ENCODE measurements at regions not wholly inside any gene's neighbourhood (a gene's known extent, or its start where the extent isn't known, plus 50 kb on each side); places are given as distances from the start of the nearest gene placed in this dataset.

DNA sequence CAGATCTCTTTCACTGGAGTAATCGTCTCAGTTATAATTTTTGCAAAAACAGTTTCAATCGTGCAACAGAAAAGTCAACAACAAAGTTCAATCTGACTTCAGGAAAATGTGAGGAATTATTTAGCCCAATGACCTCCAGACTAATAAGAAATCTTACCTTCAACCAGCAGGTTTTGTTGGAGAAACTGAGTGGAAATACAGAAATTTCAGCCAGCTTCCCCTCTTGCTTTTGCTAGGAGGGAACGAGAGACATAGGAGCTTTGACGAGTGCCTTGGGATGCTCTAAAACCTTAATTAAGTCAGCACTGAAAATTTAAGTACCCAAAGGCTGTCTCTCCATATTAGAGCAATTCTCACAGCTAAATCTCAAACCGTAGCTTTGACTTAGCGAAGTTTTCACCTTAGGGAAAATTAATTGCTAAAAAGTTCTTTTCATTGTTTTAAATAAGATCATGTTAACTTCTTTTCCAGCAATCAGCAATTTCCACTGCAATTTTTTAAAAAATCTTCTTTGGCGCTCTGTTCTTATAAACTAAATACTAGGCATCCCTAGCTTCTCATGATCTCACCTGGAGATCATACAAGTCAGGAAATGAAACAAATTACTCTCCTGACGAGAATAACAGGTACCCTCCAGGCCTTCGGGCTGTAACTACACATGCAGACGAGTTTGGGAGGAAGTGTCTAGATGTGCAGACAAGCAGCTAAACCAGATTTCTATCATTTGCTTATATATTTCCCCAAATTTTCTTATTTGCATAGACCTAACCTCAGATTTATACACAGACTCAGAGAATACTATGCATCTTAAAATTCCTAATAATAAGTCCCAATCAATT lies 250.2 kb downstream of the FAM43A start:
- Histone ChIP-seq H3K4me1 (ENCODE audit: insufficient read depth, low read length) (no peaks in the 10 kb centered on the region), H2AFZ (ENCODE audit: low read length) (no peak overlapping the region), H3K27ac (ENCODE audit: insufficient read length, low read depth, low read length) (no peak overlapping the region), H3K23ac (ENCODE audit: insufficient read length, low read depth, low read length) (no peak overlapping the region), H2BK5ac (ENCODE audit: insufficient read length, low read length) (no peak overlapping the region), H3K9me3 (ENCODE audit: control insufficient read depth, low read depth, low read length) (no peaks in the 10 kb centered on the region), H2BK120ac (ENCODE audit: low read depth, low read length, poor library complexity, severe bottlenecking) (no peak overlapping the region), H2AK5ac (ENCODE audit: insufficient read length, low read length) (no peak overlapping the region), H3K79me1 (ENCODE audit: insufficient read depth, low read depth, low read length, poor library complexity, severe bottlenecking) (no peaks in the 10 kb centered on the region), H3K9ac (ENCODE audit: extremely low read depth, insufficient read length, low read length) (no peak overlapping the region), H3K23me2 (ENCODE audit: insufficient read length, low read depth, low read length, poor library complexity, severe bottlenecking) (no peaks in the 10 kb centered on the region), H3K56ac (ENCODE audit: insufficient read length, low read depth, low read length) (no peak overlapping the region), H4K91ac (ENCODE audit: insufficient read length, low read depth, low read length) (no peak overlapping the region), H4K8ac (replicated peaks; ENCODE audit: insufficient read length, low read depth, low read length) (no peak overlapping the region), H4K5ac (ENCODE audit: insufficient read length, low read depth, low read length) (no peak overlapping the region), H2BK20ac (ENCODE audit: low read depth, low read length, poor library complexity, severe bottlenecking) (no peak overlapping the region), H3K18ac (ENCODE audit: insufficient read length, low read depth, low read length) (no peak overlapping the region), H4K20me1 (ENCODE audit: control insufficient read depth, insufficient read depth, insufficient read length) (no peaks in the 10 kb centered on the region), H3T11ph (ENCODE audit: low read length) (no peak overlapping the region), H2BK12ac (ENCODE audit: insufficient read length, low read depth, low read length) (no peak overlapping the region), H2BK15ac (ENCODE audit: low read depth, low read length) (no peak overlapping the region), H3K79me2 (ENCODE audit: insufficient read depth, low read length) (no peaks in the 10 kb centered on the region), H3K4me2 (ENCODE audit: insufficient read depth, insufficient read length, low read length) (no peak overlapping the region), H3K4ac (ENCODE audit: low read depth, low read length) (no peak overlapping the region), H3K14ac (ENCODE audit: insufficient read depth, low read length) (no peak overlapping the region), H3K27me3 (ENCODE audit: insufficient read depth, low read length) (no peaks in the 10 kb centered on the region)
- peaks cover 3% of the 10 kb centered on the region for H3K27me3 Mint-ChIP-seq (ENCODE audit: low read depth)
- no peak for DNase-seq
- no peaks in the 10 kb centered on the region; a peak in 1 of 7 replicates for H3K36me3 Mint-ChIP-seq (ENCODE audit: insufficient read depth in 1 of 3, low read depth in 3 of 3)
- TF ChIP-seq, protein P1, sequence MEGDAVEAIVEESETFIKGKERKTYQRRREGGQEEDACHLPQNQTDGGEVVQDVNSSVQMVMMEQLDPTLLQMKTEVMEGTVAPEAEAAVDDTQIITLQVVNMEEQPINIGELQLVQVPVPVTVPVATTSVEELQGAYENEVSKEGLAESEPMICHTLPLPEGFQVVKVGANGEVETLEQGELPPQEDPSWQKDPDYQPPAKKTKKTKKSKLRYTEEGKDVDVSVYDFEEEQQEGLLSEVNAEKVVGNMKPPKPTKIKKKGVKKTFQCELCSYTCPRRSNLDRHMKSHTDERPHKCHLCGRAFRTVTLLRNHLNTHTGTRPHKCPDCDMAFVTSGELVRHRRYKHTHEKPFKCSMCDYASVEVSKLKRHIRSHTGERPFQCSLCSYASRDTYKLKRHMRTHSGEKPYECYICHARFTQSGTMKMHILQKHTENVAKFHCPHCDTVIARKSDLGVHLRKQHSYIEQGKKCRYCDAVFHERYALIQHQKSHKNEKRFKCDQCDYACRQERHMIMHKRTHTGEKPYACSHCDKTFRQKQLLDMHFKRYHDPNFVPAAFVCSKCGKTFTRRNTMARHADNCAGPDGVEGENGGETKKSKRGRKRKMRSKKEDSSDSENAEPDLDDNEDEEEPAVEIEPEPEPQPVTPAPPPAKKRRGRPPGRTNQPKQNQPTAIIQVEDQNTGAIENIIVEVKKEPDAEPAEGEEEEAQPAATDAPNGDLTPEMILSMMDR (conservative IDR thresholded peaks at IDR 0.05) = no peak
- H3K4me3 Mint-ChIP-seq = no peak overlapping the region
- WGBS (ENCODE audit: extremely low coverage, insufficient read length, low lambda C conversion rate) = no CpG with 5 or more reads among the region's 10 CpGs
- peaks cover 5 to 8% of the 10 kb centered on the region in 2 experiments for H3K4me1 Mint-ChIP-seq
- peaks cover 7 to 8% of the 10 kb centered on the region in 2 experiments; a peak in 2 of 5 replicates for H3K9me3 Mint-ChIP-seq
- H3K27ac Mint-ChIP-seq = no peak overlapping the region
